A673 (cell line): ENCODE measurements at regions not wholly inside any gene's neighbourhood (a gene's known extent, or its start where the extent isn't known, plus 50 kb on each side); places are given as distances from the start of the nearest gene placed in this dataset.

Experiments used
- BruUV-seq: library from RNA; stranded (reverse); fragments of 400-500 nt; replicated peaks from 2 replicates; lab custom pipeline; 2021; lab: Mats Ljungman, UMichigan
- CTCF ChIA-PET: fragments of 300-600 bp; sonication (Branson Sonifier 250); formaldehyde crosslinking; loops from one replicate; lab custom pipeline; 2022; ENCODE audit warnings: antibody characterized with exemption; lab: Charles Lee
- POLR2A ChIA-PET: fragments of 300-600 bp; sonication (Branson Sonifier 250); formaldehyde crosslinking; loops from one replicate; lab custom pipeline; 2022; ENCODE audit warnings: antibody characterized with exemption; ENCODE audit not compliant: low non-redundant PET; lab: Charles Lee
- DNase-seq: peaks from one replicate; pipeline ENCODE4 v3.0.0-alpha.2; 2015; ENCODE audit warnings: low spot score
- H3K27ac ChIP-seq: fragments of 200-600 bp; sonication (generic); 2 replicates; pipeline ENCODE4 v1.5.1; 2016; ENCODE audit warnings: mixed run types, low read depth, mild to moderate bottlenecking, mixed read lengths, antibody characterized with exemption, low read length; ENCODE audit not compliant: poor library complexity, severe bottlenecking
- H3K27me3 ChIP-seq: fragments of 200-600 bp; sonication (generic); replicated peaks from 2 replicates; pipeline ENCODE4 v1.6.1; 2017; ENCODE audit warnings: mixed run types, low read depth, mild to moderate bottlenecking, mixed read lengths, antibody characterized with exemption, low read length; ENCODE audit not compliant: insufficient read depth, poor library complexity
- H3K36me3 ChIP-seq: fragments of 200-600 bp; sonication (generic); 2 replicates; pipeline ENCODE4 v1.6.1; 2016; ENCODE audit warnings: mixed run types, mild to moderate bottlenecking, mixed read lengths, antibody characterized with exemption, low read length; ENCODE audit not compliant: insufficient read depth, poor library complexity, severe bottlenecking
- H3K4me1 ChIP-seq: fragments of 200-600 bp; sonication (generic); 2 replicates; pipeline ENCODE4 v1.6.1; 2017; ENCODE audit warnings: mixed run types, mild to moderate bottlenecking, mixed read lengths, antibody characterized with exemption, low read length; ENCODE audit not compliant: insufficient read depth, poor library complexity, severe bottlenecking
- H3K4me3 ChIP-seq: fragments of 200-600 bp; sonication (generic); 2 replicates; pipeline ENCODE4 v1.5.1; 2016; ENCODE audit warnings: low read depth, mixed run types, mild to moderate bottlenecking, mixed read lengths, low read length; ENCODE audit not compliant: poor library complexity, severe bottlenecking
- H3K9me3 ChIP-seq: fragments of 200-600 bp; sonication (generic); 2 replicates; pipeline ENCODE4 v1.6.1; 2016; ENCODE audit warnings: mixed run types, low read depth, mild to moderate bottlenecking, mixed read lengths, antibody characterized with exemption, low read length; ENCODE audit not compliant: poor library complexity, severe bottlenecking
- EZH2 ChIP-seq: fragments of 200-600 bp; sonication (generic); IDR thresholded peaks from 2 replicates; pipeline ENCODE4 v1.6.1; 2017; ENCODE audit warnings: borderline replicate concordance, low read depth, mild to moderate bottlenecking, mixed read lengths, antibody characterized with exemption, low read length; ENCODE audit not compliant: poor library complexity, severe bottlenecking
- intact Hi-C: fragments of 100-400 bp; cut with micrococcal nuclease; formaldehyde crosslinking; loops from one replicate; pipeline ENCODE4 v1.10.0; 2022; ENCODE audit not compliant: unreplicated experiment
- TF ChIP-seq, protein P1 (sequence below): fragments of 300-800, 200-600 bp; sonication (generic); conservative IDR thresholded peaks from 2 replicates; pipeline ENCODE4 v1.5.1; 2017; ENCODE audit warnings: low read depth, mild to moderate bottlenecking, antibody characterized with exemption, low read length, moderate library complexity, mixed read lengths

DNA sequence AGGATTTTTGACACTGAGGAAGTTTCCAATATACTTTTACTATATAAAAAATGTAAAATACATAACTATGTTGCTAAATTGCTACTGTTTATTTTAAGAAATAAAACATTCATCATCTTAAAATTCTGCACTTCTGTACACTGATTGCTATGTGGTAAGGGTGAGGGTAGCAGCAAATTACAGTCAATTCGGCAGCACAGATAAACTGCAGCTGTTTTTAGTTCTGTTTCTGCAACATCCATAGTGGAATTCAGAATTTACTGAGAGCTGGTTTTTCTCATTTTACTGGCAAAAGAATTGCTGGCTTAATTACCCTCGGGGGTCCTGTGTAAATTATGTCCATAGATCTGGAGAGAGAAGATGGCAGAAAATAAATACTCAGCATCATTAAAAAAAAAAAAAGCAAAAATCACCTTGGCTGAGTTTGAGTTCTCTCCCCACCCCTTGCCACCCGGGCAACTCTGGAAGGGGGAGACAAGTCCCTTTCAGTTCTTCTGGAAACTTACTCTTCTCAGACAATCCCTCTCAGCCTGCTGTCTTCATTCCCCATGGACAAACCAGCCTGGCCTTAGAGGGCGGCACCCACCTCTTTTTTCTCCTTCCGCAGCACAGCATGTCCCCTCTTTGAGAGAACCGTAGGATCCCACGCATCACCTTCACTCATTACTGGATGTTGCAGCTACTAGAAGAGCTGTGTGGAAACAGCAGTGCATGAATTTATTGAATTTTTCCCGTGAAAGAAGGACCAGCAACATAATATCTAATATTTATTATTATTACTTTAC is 501.1 kb upstream of the CELF2 start:
- no TSS peak for BruUV-seq
- Histone ChIP-seq H3K27me3 (peaks cover 20% of the 10 kb centered on the region), H3K9me3 (no peaks in the 10 kb centered on the region), H3K36me3 (no peaks in the 10 kb centered on the region), H3K4me3 (no peak overlapping the region), H3K27ac (no peak overlapping the region), H3K4me1 (no peaks in the 10 kb centered on the region)
- intact Hi-C loops: no loop called here
- ChIA-PET POLR2A (no interaction called here), CTCF (no interaction called here)
- TF ChIP-seq, protein P1, sequence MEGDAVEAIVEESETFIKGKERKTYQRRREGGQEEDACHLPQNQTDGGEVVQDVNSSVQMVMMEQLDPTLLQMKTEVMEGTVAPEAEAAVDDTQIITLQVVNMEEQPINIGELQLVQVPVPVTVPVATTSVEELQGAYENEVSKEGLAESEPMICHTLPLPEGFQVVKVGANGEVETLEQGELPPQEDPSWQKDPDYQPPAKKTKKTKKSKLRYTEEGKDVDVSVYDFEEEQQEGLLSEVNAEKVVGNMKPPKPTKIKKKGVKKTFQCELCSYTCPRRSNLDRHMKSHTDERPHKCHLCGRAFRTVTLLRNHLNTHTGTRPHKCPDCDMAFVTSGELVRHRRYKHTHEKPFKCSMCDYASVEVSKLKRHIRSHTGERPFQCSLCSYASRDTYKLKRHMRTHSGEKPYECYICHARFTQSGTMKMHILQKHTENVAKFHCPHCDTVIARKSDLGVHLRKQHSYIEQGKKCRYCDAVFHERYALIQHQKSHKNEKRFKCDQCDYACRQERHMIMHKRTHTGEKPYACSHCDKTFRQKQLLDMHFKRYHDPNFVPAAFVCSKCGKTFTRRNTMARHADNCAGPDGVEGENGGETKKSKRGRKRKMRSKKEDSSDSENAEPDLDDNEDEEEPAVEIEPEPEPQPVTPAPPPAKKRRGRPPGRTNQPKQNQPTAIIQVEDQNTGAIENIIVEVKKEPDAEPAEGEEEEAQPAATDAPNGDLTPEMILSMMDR: no peak
- no peak for TF ChIP-seq EZH2
- DNase-seq: no peak

- intact Hi-C loops: no loop called here
- Histone ChIP-seq H3K27me3 (peaks cover 20% of the 10 kb centered on the region), H3K27ac (no peak overlapping the region), H3K36me3 (no peaks in the 10 kb centered on the region), H3K9me3 (no peaks in the 10 kb centered on the region), H3K4me1 (no peaks in the 10 kb centered on the region), H3K4me3 (no peak overlapping the region)
- no peak for TF ChIP-seq EZH2
- TF ChIP-seq, protein P1: no peak
- ChIA-PET POLR2A (no interaction called here), CTCF (no interaction called here)
- DNase-seq: no peak
- BruUV-seq: no TSS peak
Observed at GRCh38 chr10:10517866-10518265, 499.8 kb upstream of the CELF2 start.

DNA sequence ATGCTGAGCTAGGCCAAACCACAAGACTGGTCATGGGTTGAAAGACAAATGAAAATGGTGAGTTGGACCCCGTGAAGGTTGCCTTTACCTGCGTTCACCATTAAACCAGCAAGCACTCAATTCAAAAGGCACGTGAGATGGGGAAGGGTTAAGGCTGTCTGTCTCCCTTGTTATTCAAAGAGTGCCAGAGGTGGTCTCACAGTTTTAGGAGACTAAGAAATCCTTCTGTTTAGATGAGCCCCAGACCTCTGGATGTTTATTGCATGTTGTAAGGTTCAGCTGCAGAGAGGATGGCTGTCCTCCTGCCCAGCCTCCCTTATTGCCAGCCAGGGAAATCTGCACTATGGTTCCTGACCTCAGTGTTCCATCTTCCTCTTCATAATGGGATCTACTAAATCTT is 498.0 kb upstream of the CELF2 start:
- no peaks in the 10 kb centered on the region for H3K4me1 ChIP-seq
- H3K4me3 ChIP-seq: no peak overlapping the region
- H3K27ac ChIP-seq: no peak overlapping the region
- H3K27me3 ChIP-seq: peaks cover 20% of the 10 kb centered on the region
- H3K36me3 ChIP-seq: no peaks in the 10 kb centered on the region
- no peak for TF ChIP-seq EZH2
- TF ChIP-seq, protein P1: no peak
- ChIA-PET CTCF (no interaction called here), POLR2A (no interaction called here)
- H3K9me3 ChIP-seq: no peaks in the 10 kb centered on the region
- DNase-seq: no peak
- intact Hi-C loops: no loop called here
- BruUV-seq: no TSS peak
